Activated gamma-delta T cell treated with anti-CD3 and anti-CD28 coated beads, Interleukin-2, amount 50 U/mL, for 16 hours (primary cell): ENCODE measurements at regions not wholly inside any gene's neighbourhood (a gene's known extent, or its start where the extent isn't known, plus 50 kb on each side); places are given as distances from the start of the nearest gene placed in this dataset.

Source experiments
- DNase-seq: peaks from one replicate; pipeline ENCODE4 v3.0.0-alpha.2; 2020; ENCODE audit warnings: low read depth

GRCh38 chr3:68458581-68458980 lies 473.8 kb downstream of the TAFA4 start:
- DNase-seq = no peak

- DNase-seq = no peak
These were observed 483.6 kb downstream of the TAFA4 start for GRCh38 chr3:68448510-68449383.

- DNase-seq = no peak
These were observed 484.5 kb downstream of the TAFA4 start for GRCh38 chr3:68447885-68448284.

- no peak for DNase-seq
These were observed 491.3 kb downstream of the TAFA4 start for GRCh38 chr3:68441054-68441453.

- DNase-seq = no peak
These were observed 495.5 kb downstream of the TAFA4 start for GRCh38 chr3:68436619-68437401.

- DNase-seq = no peak
These were observed 503.9 kb downstream of the TAFA4 start for GRCh38 chr3:68428495-68428894.

- DNase-seq = no peak
These were observed 507.4 kb downstream of the TAFA4 start for GRCh38 chr3:68424796-68425460.

- no peak for DNase-seq
These were observed 523.7 kb downstream of the TAFA4 start for GRCh38 chr3:68408626-68409025.

- DNase-seq = no peak
These were observed 528.6 kb downstream of the TAFA4 start for GRCh38 chr3:68403741-68404140.

- no peak for DNase-seq
These were observed 530.0 kb downstream of the TAFA4 start for GRCh38 chr3:68402235-68402918.

GRCh38 chr3:68378631-68379030 lies 553.7 kb downstream of the TAFA4 start:
- no peak for DNase-seq

GRCh38 chr3:68373727-68374126 lies 558.6 kb downstream of the TAFA4 start:
- no peak for DNase-seq

GRCh38 chr3:68363796-68364195 lies 568.6 kb downstream of the TAFA4 start:
- no peak for DNase-seq

GRCh38 chr3:68360492-68360891 lies 571.9 kb downstream of the TAFA4 start:
- no peak for DNase-seq

- DNase-seq = no peak
These were observed 586.6 kb downstream of the TAFA4 start for GRCh38 chr3:68345781-68346180.

GRCh38 chr3:68342426-68342825 lies 589.9 kb downstream of the TAFA4 start:
- no peak for DNase-seq

- no peak for DNase-seq
These were observed 596.3 kb downstream of the TAFA4 start for GRCh38 chr3:68336042-68336441.

- DNase-seq = no peak
These were observed 597.9 kb downstream of the TAFA4 start for GRCh38 chr3:68334367-68334986.

- DNase-seq = no peak
These were observed 604.3 kb downstream of the TAFA4 start for GRCh38 chr3:68328049-68328448.

GRCh38 chr3:68315964-68316363 lies 616.4 kb downstream of the TAFA4 start:
- no peak for DNase-seq

GRCh38 chr3:68315546-68315945 lies 616.8 kb downstream of the TAFA4 start:
- no peak for DNase-seq

- DNase-seq = no peak
These were observed 625.8 kb downstream of the TAFA4 start for GRCh38 chr3:68306571-68306970.
